GM18868 (cell line): ENCODE measurements at regions not wholly inside any gene's neighbourhood (a gene's known extent, or its start where the extent isn't known, plus 50 kb on each side); places are given as distances from the start of the nearest gene placed in this dataset.

Experiments used
- ATAC-seq: cut with Tn5 transposase; IDR thresholded peaks from one replicate; pipeline ENCODE4 v1.9.1; 2021; ENCODE audit warnings: mild to moderate bottlenecking, moderate library complexity; ENCODE audit not compliant: unreplicated experiment

- ATAC-seq: no peak
These were observed 607.8 kb upstream of the ARID1B start for GRCh38 chr6:156169371-156169770.

GRCh38 chr6:156167625-156168071 is 609.5 kb upstream of the ARID1B start:
- no peak for ATAC-seq

- ATAC-seq: no peak
These were observed 610.1 kb upstream of the ARID1B start for GRCh38 chr6:156167016-156167624.

GRCh38 chr6:156166093-156166492 is 611.1 kb upstream of the ARID1B start:
- ATAC-seq: no peak

- ATAC-seq: no peak
These were observed 612.3 kb upstream of the ARID1B start for GRCh38 chr6:156164701-156165452.

GRCh38 chr6:156163311-156163710 is 613.9 kb upstream of the ARID1B start:
- ATAC-seq: no peak

GRCh38 chr6:156161471-156161870 is 615.7 kb upstream of the ARID1B start:
- no peak for ATAC-seq

- no peak for ATAC-seq
These were observed 616.4 kb upstream of the ARID1B start for GRCh38 chr6:156160795-156161165.

- ATAC-seq: no peak
These were observed 617.0 kb upstream of the ARID1B start for GRCh38 chr6:156160007-156160794.

GRCh38 chr6:156154896-156155295 is 622.3 kb upstream of the ARID1B start:
- ATAC-seq: no peak

GRCh38 chr6:156150391-156150790 is 626.8 kb upstream of the ARID1B start:
- no peak for ATAC-seq

GRCh38 chr6:156146891-156147290 is 630.3 kb upstream of the ARID1B start:
- no peak for ATAC-seq

- ATAC-seq: peak; percentile 55
These were observed 645.8 kb upstream of the ARID1B start for GRCh38 chr6:156131221-156131903.

GRCh38 chr6:156126535-156126934 is 650.6 kb upstream of the ARID1B start:
- no peak for ATAC-seq

GRCh38 chr6:156125844-156126243 is 651.3 kb upstream of the ARID1B start:
- ATAC-seq: no peak

- no peak for ATAC-seq
These were observed 653.4 kb upstream of the ARID1B start for GRCh38 chr6:156123731-156124130.

- no peak for ATAC-seq
These were observed 655.2 kb upstream of the ARID1B start for GRCh38 chr6:156121973-156122372.

- no peak for ATAC-seq
These were observed 658.9 kb upstream of the NOX3 start for GRCh38 chr6:156114541-156114940.

- no peak for ATAC-seq
These were observed 658.0 kb upstream of the NOX3 start for GRCh38 chr6:156113631-156114030.

GRCh38 chr6:156111913-156112312 is 656.3 kb upstream of the NOX3 start:
- ATAC-seq: no peak

- no peak for ATAC-seq
These were observed 654.6 kb upstream of the NOX3 start for GRCh38 chr6:156110249-156110648.
